ENCODE measurements at regions not wholly inside any gene's neighbourhood (a gene's known extent, or its start where the extent isn't known, plus 50 kb on each side); places are given as distances from the start of the nearest gene placed in this dataset.

GRCh38 chr5:133785182-133785581 is 172.8 kb upstream of the FSTL4 start:
- TF ChIP-seq GABPA (IDR thresholded peaks at IDR 0.05; ENCODE audit: low read depth) (no peak), CTCF (IDR thresholded peaks at IDR 0.05; ENCODE audit: insufficient read depth, low read length) (no peak), SPI1 (IDR thresholded peaks at IDR 0.05; ENCODE audit: borderline replicate concordance, low read depth) (no peak), REST (IDR thresholded peaks at IDR 0.05; ENCODE audit: insufficient replicate concordance, low read depth) (no peak), POLR2AphosphoS5 (IDR thresholded peaks at IDR 0.05; ENCODE audit: low read depth) (no peak)
- no peak overlapping the region for H3K27ac ChIP-seq (replicated peaks)
- no peak overlapping the region for H3K4me3 ChIP-seq (replicated peaks; ENCODE audit: insufficient read depth, low read length)
- H3K27me3 ChIP-seq (ENCODE audit: insufficient read depth, poor library complexity, severe bottlenecking): no peaks in the 10 kb centered on the region
- no peak for DNase-seq (ENCODE audit: low read depth in 1 of 2, low spot score in 1 of 2)

- TF ChIP-seq GABPA (IDR thresholded peaks at IDR 0.05; ENCODE audit: low read depth) (no peak), CTCF (IDR thresholded peaks at IDR 0.05; ENCODE audit: insufficient read depth, low read length) (no peak), POLR2AphosphoS5 (IDR thresholded peaks at IDR 0.05; ENCODE audit: low read depth) (no peak), SPI1 (IDR thresholded peaks at IDR 0.05; ENCODE audit: borderline replicate concordance, low read depth) (no peak)
- Histone ChIP-seq H3K4me3 (replicated peaks; ENCODE audit: insufficient read depth, low read length) (no peak overlapping the region), H3K27ac (replicated peaks) (no peak overlapping the region), H3K27me3 (ENCODE audit: insufficient read depth, poor library complexity, severe bottlenecking) (no peaks in the 10 kb centered on the region)
- no peak for DNase-seq (ENCODE audit: low read depth in 1 of 2, low spot score in 1 of 2)
These were observed 171.1 kb upstream of the FSTL4 start for GRCh38 chr5:133783481-133783880.

GRCh38 chr5:133782736-133783135 is 170.4 kb upstream of the FSTL4 start:
- Histone ChIP-seq H3K27me3 (ENCODE audit: insufficient read depth, poor library complexity, severe bottlenecking) (no peaks in the 10 kb centered on the region), H3K4me3 (replicated peaks; ENCODE audit: insufficient read depth, low read length) (no peak overlapping the region), H3K27ac (replicated peaks) (no peak overlapping the region)
- TF ChIP-seq SPI1 (IDR thresholded peaks at IDR 0.05; ENCODE audit: borderline replicate concordance, low read depth): no peak
- TF ChIP-seq CTCF (IDR thresholded peaks at IDR 0.05; ENCODE audit: insufficient read depth, low read length): no peak
- TF ChIP-seq GABPA (IDR thresholded peaks at IDR 0.05; ENCODE audit: low read depth): no peak
- no peak for TF ChIP-seq REST (IDR thresholded peaks at IDR 0.05; ENCODE audit: insufficient replicate concordance, low read depth)
- no peak for TF ChIP-seq POLR2AphosphoS5 (IDR thresholded peaks at IDR 0.05; ENCODE audit: low read depth)
- DNase-seq (ENCODE audit: low read depth in 1 of 2, low spot score in 1 of 2): no peak

Measured in HL-60 (cell line).